ENCODE measurements at regions not wholly inside any gene's neighbourhood (a gene's known extent, or its start where the extent isn't known, plus 50 kb on each side); places are given as distances from the start of the nearest gene placed in this dataset.

DNA sequence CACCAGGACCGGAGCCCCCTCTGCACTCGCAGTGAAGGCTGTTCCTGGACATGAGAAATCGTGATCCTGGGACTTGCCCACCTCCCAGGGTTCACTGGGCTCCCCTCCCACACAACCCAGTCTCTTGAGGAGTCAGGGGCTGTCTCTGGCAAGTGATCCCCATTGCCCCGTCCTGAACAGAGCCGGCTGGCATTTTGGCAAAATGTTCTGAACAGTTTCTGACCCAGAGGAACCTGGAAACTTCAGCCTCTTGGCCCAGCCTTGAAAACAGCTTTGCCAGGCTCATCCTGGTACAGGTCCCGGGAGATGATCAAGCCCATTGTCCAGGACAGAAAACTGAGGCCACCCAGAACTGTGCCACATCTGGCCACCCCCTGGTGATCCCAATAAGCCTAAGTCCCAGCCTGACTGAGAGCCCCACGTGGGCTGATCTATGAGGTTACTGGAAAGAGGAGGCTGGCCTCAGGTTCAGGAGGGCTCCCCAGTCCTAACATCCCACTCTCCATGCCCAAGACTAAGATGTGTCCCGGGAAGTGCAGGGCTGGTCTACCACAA, 115.7 kb downstream of the OAT start:
- Mint-ChIP-seq H3K27me3 (ENCODE audit: low read depth) (no peaks in the 10 kb centered on the region), H3K4me1 (ENCODE audit: low read depth) (no peaks in the 10 kb centered on the region), H3K36me3 (ENCODE audit: low read depth) (no peaks in the 10 kb centered on the region), H3K27ac (no peak overlapping the region), H3K9me3 (peaks cover 12% of the 10 kb centered on the region), H3K4me3 (no peak overlapping the region)

DNA sequence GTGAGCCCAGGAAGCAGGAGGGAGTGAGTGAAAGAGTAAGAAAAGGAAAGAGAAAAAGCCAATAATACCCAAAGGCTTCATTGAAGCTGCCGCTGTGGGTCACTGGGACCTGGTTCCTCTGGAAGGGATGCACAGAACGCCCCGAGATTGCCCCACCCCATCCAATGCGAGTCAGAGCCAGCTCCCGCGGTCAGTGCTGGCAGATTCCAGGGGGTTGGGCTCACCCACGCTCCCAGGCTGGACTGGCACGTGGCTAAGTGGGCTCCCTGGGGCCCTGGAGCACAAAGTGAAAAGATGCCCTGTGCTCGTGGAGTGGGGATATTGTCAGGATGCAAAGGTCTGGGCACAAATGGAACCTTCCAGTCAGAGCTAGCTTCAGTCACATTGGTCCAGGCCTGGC, 117.0 kb downstream of the OAT start:
- Mint-ChIP-seq H3K36me3 (ENCODE audit: low read depth) (no peaks in the 10 kb centered on the region), H3K27ac (no peak overlapping the region), H3K4me3 (no peak overlapping the region), H3K27me3 (ENCODE audit: low read depth) (no peaks in the 10 kb centered on the region), H3K4me1 (ENCODE audit: low read depth) (no peaks in the 10 kb centered on the region), H3K9me3 (peaks cover 12% of the 10 kb centered on the region)

DNA sequence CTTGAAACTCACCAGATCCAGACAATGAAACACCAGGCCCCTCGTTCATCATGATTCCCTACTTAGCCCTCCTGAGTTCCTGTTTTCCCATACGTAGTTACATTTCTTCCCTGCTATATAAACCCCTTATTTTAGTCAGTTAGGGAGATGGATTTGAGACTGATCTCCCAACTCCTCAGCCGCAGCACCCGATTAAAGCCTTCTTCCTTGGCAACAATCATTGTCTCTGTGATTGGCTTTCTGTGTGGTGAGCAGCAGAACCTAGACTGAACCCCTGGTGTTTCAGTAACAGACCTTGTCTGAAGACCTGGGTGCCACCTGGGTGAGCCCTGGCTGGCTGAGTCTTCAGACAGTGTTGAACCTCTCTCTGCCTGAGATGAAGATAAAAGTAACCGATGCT, 118.0 kb downstream of the OAT start:
- no peak overlapping the region for H3K27ac Mint-ChIP-seq
- no peak overlapping the region for H3K4me3 Mint-ChIP-seq

DNA sequence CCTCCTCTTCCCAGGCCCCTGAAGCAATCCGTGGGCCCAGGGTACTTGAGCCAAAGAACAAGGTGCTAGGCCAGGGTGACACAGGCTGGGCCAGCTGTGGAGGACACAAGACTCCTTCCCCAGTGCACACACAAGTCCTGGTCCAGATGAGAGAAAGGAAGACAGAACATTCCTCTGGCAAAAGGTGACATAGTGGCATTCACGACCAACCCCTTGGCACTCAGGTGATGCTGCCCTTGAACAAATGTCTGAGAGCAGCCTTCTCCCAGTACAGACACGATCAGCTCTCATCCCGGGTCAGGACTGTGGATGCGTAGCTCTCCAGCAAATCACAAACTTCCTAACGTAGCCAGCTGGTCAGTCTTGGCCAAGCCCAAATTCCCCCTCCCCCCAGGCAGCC, 118.5 kb downstream of the OAT start:
- H3K4me3 Mint-ChIP-seq: no peak overlapping the region
- H3K27me3 Mint-ChIP-seq (ENCODE audit: low read depth): no peaks in the 10 kb centered on the region
- no peaks in the 10 kb centered on the region for H3K36me3 Mint-ChIP-seq (ENCODE audit: low read depth)
- H3K27ac Mint-ChIP-seq: no peak overlapping the region
- no peaks in the 10 kb centered on the region for H3K4me1 Mint-ChIP-seq (ENCODE audit: low read depth)
- peaks cover 12% of the 10 kb centered on the region for H3K9me3 Mint-ChIP-seq

More for the DNA sequence above, 118.0 kb downstream of the OAT start:
- Mint-ChIP-seq H3K9me3 (peaks cover 12% of the 10 kb centered on the region), H3K4me1 (ENCODE audit: low read depth) (no peaks in the 10 kb centered on the region), H3K27me3 (ENCODE audit: low read depth) (no peaks in the 10 kb centered on the region), H3K36me3 (ENCODE audit: low read depth) (no peaks in the 10 kb centered on the region)

DNA sequence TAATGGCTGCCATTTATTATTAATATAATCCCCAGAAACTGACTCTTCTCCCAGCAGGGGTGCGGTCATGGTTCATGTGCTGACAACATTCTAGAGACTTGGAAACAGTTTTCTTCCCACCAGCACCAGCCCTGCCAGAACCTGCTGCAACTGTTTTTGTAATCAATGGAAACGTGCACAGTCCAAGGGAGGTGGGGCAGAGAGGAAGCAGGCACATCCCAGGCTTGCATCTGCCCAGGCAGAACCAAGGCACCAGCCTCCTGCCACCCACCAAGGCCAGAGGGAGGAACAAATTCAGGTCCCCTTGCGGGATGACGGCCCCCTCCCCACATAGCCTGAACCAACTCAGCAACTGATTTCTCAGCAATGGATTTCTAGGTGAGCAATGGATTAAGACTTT, 119.0 kb downstream of the OAT start:
- H3K4me3 Mint-ChIP-seq: no peak overlapping the region
- H3K36me3 Mint-ChIP-seq (ENCODE audit: low read depth): no peaks in the 10 kb centered on the region
- peaks cover 12% of the 10 kb centered on the region for H3K9me3 Mint-ChIP-seq
- no peaks in the 10 kb centered on the region for H3K27me3 Mint-ChIP-seq (ENCODE audit: low read depth)
- no peak overlapping the region for H3K27ac Mint-ChIP-seq
- no peaks in the 10 kb centered on the region for H3K4me1 Mint-ChIP-seq (ENCODE audit: low read depth)

DNA sequence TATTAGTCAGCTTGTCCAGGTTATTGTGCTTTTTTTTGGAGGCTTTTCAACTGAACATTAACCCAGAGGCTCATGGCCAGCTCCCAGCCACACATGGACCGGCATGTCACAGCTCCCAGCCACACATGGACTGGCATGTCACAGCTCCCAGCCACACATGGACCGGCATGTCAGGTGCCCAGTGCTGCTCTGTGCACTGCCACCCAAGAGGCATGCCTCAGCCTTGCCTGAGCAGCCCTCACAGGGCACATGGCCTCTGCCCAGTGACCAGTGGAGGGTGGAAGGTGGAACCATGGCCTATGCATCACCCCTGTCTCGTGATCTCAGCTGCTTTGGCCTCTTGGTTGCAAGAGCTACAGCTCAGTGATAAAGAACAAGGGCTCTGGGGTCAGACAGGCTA, 119.8 kb downstream of the OAT start:
- H3K9me3 Mint-ChIP-seq: peaks cover 12% of the 10 kb centered on the region
- H3K27me3 Mint-ChIP-seq (ENCODE audit: low read depth): no peaks in the 10 kb centered on the region
- no peaks in the 10 kb centered on the region for H3K36me3 Mint-ChIP-seq (ENCODE audit: low read depth)
- no peak overlapping the region for H3K4me3 Mint-ChIP-seq
- no peaks in the 10 kb centered on the region for H3K4me1 Mint-ChIP-seq (ENCODE audit: low read depth)
- no peak overlapping the region for H3K27ac Mint-ChIP-seq

DNA sequence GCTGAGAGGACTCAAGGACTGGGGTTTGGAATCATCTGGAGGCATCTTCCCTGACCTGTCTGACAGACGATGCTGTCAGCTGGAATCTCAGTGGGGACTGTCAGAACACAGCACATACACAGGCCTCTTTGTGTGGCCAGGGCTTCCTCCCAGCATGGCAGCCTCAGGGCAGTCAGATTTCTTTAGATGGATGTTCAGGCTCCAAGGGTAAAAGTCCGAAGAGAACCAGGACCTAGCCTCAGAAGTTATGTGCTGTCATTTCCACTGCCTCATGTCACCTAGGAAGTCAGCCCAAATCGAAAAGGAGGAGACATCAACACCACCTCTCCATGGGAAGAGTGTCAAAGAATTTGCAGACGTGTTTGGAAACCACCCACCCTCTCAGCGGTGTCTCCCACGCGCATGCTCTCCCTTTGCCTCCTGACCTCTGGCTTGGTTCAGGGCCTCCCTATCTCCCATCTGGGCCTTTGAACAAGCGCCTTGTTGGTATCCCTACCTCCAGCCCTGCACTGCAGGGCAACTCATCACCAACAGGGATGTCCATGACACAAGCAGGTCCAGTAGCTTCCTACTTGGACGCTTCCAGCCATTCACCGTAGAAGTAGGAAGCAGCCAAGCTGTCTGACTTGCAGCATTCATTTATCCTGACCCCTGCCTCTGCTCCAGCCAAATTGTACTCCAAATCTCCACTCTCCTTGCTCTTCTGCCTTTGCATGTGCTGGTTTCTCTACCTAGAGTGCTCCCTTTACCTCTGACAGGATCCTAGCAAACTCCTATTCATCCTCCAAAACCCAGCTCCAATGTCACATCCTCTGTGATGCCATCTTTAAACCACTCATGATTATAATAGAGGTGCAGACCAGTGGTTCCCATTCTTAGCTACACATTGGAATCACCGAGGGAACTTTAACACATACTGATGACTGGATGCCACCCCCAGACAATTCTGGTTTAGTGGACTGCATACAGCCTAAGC, 121.6 kb downstream of the OAT start:
- Mint-ChIP-seq H3K4me3 (no peak overlapping the region), H3K9me3 (peaks cover 12% of the 10 kb centered on the region), H3K36me3 (ENCODE audit: low read depth) (no peaks in the 10 kb centered on the region), H3K27ac (no peak overlapping the region), H3K27me3 (ENCODE audit: low read depth) (no peaks in the 10 kb centered on the region), H3K4me1 (ENCODE audit: low read depth) (no peaks in the 10 kb centered on the region)

DNA sequence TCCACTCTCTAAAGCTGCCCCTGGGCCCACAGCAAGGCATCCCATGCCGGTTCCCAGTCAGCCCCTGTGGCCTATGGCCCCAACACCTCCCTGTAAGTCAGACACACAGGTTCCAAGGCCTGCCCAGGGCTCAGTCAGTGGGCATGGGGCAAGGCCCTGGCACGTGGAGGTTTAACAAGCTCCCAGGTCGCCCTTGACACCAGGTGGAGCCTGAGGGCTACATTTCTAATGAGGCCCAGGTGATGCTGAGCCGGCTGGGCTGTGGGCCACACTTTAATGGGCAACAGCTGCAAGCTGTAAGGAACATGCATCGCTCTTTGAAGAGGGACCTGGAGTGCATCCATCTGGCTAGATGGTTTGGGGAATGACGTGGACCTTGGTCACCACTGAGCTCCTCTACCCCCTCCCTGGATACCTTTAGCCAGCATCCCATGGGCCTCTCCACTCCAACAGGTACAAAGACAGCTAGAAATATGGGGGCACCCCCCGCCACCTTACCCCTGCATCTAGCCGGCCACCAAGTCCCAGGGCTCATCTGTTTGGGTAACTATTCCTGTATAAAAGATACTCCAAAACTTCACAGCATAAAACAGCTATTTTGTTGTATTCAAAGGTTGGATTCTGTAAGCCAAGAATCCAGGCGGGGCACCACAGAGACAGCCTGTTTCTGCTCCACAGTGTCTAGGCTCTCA, 122.5 kb downstream of the OAT start:
- H3K36me3 Mint-ChIP-seq (ENCODE audit: low read depth): no peaks in the 10 kb centered on the region
- peaks cover 8% of the 10 kb centered on the region for H3K9me3 Mint-ChIP-seq
- H3K4me3 Mint-ChIP-seq: no peak overlapping the region
- H3K4me1 Mint-ChIP-seq (ENCODE audit: low read depth): no peaks in the 10 kb centered on the region
- no peaks in the 10 kb centered on the region for H3K27me3 Mint-ChIP-seq (ENCODE audit: low read depth)
- H3K27ac Mint-ChIP-seq: no peak overlapping the region

DNA sequence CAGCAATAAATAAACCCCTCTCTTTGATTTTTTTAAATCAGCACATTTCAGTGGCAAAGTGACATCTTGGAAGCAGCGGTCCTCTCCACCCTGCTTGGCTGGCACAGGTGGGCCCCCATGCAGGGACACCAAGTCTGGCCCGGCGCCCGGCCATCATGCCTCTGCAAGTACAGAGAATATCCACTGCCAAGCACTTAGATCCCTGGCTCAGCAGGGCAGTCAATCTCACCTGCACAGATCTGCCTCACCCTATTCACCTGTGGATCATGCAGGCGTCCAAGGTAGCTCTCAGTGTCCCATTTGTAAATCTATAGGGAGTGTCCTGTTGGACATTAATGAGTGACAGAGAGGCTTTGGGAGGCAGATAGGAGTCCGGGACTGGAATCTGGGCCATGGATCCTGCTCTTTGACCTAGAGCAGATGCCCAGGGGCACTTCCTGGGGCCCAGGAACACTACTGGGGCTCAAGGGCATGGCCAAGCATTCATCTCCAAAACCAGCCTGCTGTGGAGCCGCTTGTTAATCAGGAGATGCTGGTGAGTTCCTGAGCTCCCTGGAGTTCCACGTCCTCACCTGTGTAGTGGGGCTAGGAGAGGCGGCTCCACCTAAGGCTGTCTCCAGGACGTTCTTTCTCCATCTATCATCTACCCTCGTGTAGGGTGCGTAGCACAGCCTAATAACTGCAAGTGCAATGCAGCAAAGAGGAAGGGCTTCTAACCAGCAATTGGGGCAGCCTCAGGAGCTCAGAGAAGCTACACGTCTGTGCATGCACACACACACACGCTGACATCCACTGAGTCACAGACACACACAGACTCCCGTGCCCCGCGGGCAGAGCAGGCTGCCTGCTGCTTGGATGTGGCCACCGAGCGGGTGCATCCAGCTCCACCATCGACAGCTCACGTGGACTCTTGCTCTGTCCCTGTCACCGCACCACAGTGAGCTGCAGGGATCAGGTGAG, 123.6 kb downstream of the OAT start:
- H3K27ac Mint-ChIP-seq: no peak overlapping the region
- H3K9me3 Mint-ChIP-seq: no peaks in the 10 kb centered on the region
- peaks cover 2% of the 10 kb centered on the region for H3K4me1 Mint-ChIP-seq (ENCODE audit: low read depth)
- no peaks in the 10 kb centered on the region for H3K36me3 Mint-ChIP-seq (ENCODE audit: low read depth)
- no peak overlapping the region for H3K4me3 Mint-ChIP-seq
- no peaks in the 10 kb centered on the region for H3K27me3 Mint-ChIP-seq (ENCODE audit: low read depth)

DNA sequence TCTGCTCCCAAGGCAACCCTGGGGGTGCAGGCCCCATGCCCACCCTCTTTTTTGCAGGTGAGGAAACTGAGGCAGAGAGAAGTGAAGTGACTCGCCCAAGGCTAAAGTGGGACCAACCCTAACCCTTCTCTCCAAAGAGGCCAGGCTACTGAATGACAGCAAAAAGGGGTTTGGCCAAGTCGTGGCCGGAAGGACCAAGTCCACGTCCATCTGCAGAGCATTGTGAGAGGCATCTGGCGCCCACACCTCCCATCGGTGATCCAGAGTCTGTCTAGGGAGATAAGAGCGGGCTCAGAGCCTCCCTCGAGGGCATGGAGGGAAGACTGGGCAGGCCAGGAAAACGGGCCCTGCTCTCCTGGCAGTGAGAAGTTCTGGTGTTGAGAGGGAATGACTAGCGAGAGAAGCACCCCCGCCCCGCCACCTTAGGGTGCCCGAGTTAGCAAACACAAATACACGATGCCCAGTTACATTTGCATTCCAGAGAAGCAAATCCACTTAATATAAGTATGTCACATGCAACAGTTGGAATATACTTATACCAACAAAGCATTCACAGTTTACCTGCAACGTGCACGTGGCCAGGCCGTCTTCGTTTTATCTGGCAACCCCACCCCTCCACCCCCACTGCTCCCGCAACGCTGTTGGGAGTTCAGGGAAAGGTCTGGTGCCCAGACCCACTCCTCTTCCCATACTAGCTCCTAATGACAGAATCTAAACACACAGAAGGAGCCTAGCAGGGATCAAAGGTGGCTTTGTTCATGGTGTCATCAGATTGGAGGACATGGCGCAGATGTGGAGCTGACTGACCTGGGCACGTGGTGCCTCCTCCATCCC, 124.9 kb downstream of the OAT start:
- peaks cover 6% of the 10 kb centered on the region for H3K4me1 Mint-ChIP-seq (ENCODE audit: low read depth)
- no peaks in the 10 kb centered on the region for H3K36me3 Mint-ChIP-seq (ENCODE audit: low read depth)
- H3K27me3 Mint-ChIP-seq (ENCODE audit: low read depth): no peaks in the 10 kb centered on the region
- H3K27ac Mint-ChIP-seq: no peak overlapping the region
- H3K9me3 Mint-ChIP-seq: no peaks in the 10 kb centered on the region
- no peak overlapping the region for H3K4me3 Mint-ChIP-seq

DNA sequence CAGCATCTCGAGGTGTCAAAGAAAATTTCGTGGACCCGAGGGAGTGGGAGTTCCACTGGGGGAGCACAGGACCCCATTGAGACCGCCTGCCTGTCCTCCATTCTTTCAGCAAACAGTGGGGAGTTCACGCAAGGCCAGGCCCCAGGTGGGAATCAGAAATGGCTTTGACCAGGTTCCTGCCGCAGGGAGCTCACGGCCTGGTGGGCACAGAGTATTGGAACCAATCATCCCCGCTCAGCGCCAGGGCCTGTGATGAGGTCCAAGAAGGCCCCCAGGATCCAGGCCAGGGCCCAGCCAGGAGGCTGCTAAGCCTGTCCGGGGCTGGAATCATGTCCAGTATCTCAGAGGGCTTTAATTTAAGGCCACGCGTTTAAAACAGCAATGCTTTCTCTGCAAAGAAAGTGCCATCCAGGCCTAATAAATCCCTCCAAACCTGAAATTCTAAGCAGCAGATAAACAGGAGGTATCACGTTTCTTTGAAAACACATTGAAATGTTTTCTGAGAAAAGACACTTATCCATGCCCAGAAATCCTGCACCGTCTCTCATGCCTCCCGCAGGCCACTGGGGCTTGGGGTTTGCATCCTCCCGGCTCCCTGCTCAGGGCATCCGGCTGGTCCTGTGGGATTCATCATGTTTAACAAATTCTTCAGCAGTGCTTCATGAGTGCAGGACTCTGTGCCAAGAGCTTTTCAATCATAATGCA, 125.7 kb downstream of the OAT start:
- no peaks in the 10 kb centered on the region for H3K27me3 Mint-ChIP-seq (ENCODE audit: low read depth)
- no peak overlapping the region for H3K4me3 Mint-ChIP-seq
- H3K4me1 Mint-ChIP-seq (ENCODE audit: low read depth): peaks cover 6% of the 10 kb centered on the region
- no peaks in the 10 kb centered on the region for H3K9me3 Mint-ChIP-seq
- H3K27ac Mint-ChIP-seq: no peak overlapping the region
- H3K36me3 Mint-ChIP-seq (ENCODE audit: low read depth): no peaks in the 10 kb centered on the region

DNA sequence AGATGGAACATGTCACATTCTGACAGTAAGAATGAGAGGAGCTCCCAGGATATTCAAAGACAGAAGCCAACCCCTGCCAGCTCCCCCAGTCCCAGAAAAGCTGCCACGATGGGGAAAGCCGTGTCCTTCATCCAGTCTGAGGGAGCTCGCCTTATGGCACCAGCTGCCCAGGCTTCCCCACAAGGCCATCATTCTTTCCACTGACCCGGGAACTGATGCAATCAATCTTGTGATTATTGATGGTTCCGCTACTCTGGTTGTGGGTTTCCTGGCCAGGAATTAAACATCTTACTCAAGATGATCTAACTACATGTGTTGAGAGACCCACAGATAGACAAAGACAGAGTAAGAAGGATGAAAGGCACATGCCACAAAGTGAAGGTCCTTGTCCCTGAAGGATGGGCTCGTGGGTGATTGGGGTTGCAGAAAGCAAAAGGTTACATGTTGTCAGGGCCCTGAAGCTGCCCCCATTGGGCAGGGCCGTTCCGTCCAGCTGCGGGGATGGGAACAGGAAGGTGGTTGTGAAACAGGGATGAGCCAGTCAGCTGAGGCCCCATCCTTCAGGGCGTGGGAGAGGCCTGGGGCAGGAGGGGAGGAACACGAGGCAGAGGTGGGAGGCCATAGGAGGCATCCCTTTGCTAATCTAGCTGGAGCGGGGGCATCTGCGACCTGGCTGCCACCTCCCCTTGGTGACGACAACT, 127.6 kb downstream of the OAT start:
- Mint-ChIP-seq H3K4me1 (ENCODE audit: low read depth) (peaks cover 6% of the 10 kb centered on the region), H3K27ac (no peak overlapping the region), H3K36me3 (ENCODE audit: low read depth) (no peaks in the 10 kb centered on the region), H3K4me3 (no peak overlapping the region), H3K27me3 (ENCODE audit: low read depth) (no peaks in the 10 kb centered on the region), H3K9me3 (no peaks in the 10 kb centered on the region)
